H1 (cell line): ENCODE measurements at regions not wholly inside any gene's neighbourhood (a gene's known extent, or its start where the extent isn't known, plus 50 kb on each side); places are given as distances from the start of the nearest gene placed in this dataset.

Experiments used
- CTCF ChIA-PET: fragments of 300-600 bp; sonication (Branson Sonifier 250); formaldehyde crosslinking; loops from one replicate; lab custom pipeline; 2021; ENCODE audit not compliant: partially characterized antibody; lab: Charles Lee
- POLR2A ChIA-PET: fragments of 300-600 bp; sonication (Branson Sonifier 250); formaldehyde crosslinking; loops from one replicate; lab custom pipeline; 2021; ENCODE audit warnings: inconsistent platforms; ENCODE audit not compliant: partially characterized antibody; lab: Charles Lee
- DNase-seq, 2 experiments: peaks; one replicate each; pipeline versions ENCODE4 v3.0.0 to v3.0.0-alpha.2; 2010 to 2022; ENCODE audit warnings: low spot score in 2 of 2, low read depth in 1 of 2, mixed read lengths in 1 of 2
- FAIRE-seq: peaks from 2 replicates; lab custom pipeline; 2011; peaks lifted over from hg19 to GRCh38; lab: Jason Lieb, UNC
- H2AFZ ChIP-seq: 2 replicates; pipeline ENCODE4 v1.8.1; 2012; ENCODE audit warnings: low read length, inconsistent platforms
- H2AK5ac ChIP-seq: 2 replicates; pipeline ENCODE4 v1.6.1; 2013; ENCODE audit warnings: low read depth, low read length
- H2BK120ac ChIP-seq: replicated peaks from 2 replicates; pipeline ENCODE3; 2013; ENCODE audit warnings: low read depth, low read length, inconsistent platforms
- H2BK12ac ChIP-seq: 2 replicates; pipeline ENCODE4 v1.6.1; 2013; ENCODE audit warnings: low read depth, low read length
- H2BK15ac ChIP-seq: 2 replicates; pipeline ENCODE4 v1.6.1; 2013; ENCODE audit warnings: low read length
- H2BK20ac ChIP-seq: 2 replicates; pipeline ENCODE4 v1.6.1; 2013; ENCODE audit warnings: low read length
- H2BK5ac ChIP-seq: 2 replicates; pipeline ENCODE4 v1.6.1; 2013; ENCODE audit warnings: low read depth, low read length
- H3K14ac ChIP-seq: 2 replicates; pipeline ENCODE4 v1.6.1; 2013; ENCODE audit warnings: inconsistent platforms; ENCODE audit not compliant: insufficient read length
- H3K18ac ChIP-seq: 2 replicates; pipeline ENCODE4 v1.6.1; 2013; ENCODE audit warnings: low read length; ENCODE audit errors: extremely low read depth
- H3K23ac ChIP-seq: 2 replicates; pipeline ENCODE4 v1.6.1; 2013; ENCODE audit warnings: inconsistent platforms; ENCODE audit not compliant: insufficient read length
- H3K23me2 ChIP-seq: 2 replicates; pipeline ENCODE4 v1.6.1; 2013; ENCODE audit warnings: low read depth, low read length
- H3K27ac ChIP-seq: 2 replicates; pipeline ENCODE4 v1.6.1; 2011; ENCODE audit warnings: low read depth, low read length, inconsistent platforms
- H3K27me3 ChIP-seq, 4 experiments: replicated peaks in 1 of 4; 1 replicate in 1 of 4; 2 replicates in 3 of 4; pipeline versions ENCODE4 v1.6.1 to v1.8.1; 2011 to 2013; ENCODE audit warnings: low read length in 3 of 4, mild to moderate bottlenecking in 3 of 4, inconsistent platforms in 2 of 4, mixed read lengths in 2 of 4, moderate library complexity in 1 of 4; ENCODE audit not compliant: control insufficient read depth in 3 of 4, insufficient read depth in 3 of 4; ENCODE audit errors: extremely low read depth in 1 of 4
- H3K36me3 ChIP-seq, 4 experiments: 2 replicates each; pipeline versions ENCODE4 v1.6.1 to v1.8.1; 2011 to 2013; ENCODE audit warnings: mild to moderate bottlenecking in 4 of 4, low read length in 3 of 4, moderate library complexity in 2 of 4, control low read depth in 1 of 4, inconsistent platforms in 1 of 4; ENCODE audit not compliant: insufficient read depth in 4 of 4, control insufficient read depth in 2 of 4
- H3K4ac ChIP-seq: replicated peaks from 2 replicates; pipeline ENCODE3; 2013; ENCODE audit warnings: low read length, low read depth, mixed read lengths, inconsistent platforms; ENCODE audit not compliant: insufficient read length
- H3K4me1 ChIP-seq, 4 experiments: replicated peaks in 1 of 4; 1 replicate in 1 of 4; 2 replicates in 3 of 4; pipeline versions ENCODE4 v1.6.1 to v1.8.1; 2011 to 2013; ENCODE audit warnings: low read length in 3 of 4, inconsistent platforms in 2 of 4, mixed read lengths in 1 of 4; ENCODE audit not compliant: insufficient read depth in 4 of 4, control insufficient read depth in 3 of 4
- H3K4me2 ChIP-seq, 2 experiments: 2 replicates each; pipeline versions ENCODE4 v1.6.1 to v1.8.1; 2011 to 2013; ENCODE audit warnings: low read depth in 2 of 2, low read length in 2 of 2, control low read depth in 1 of 2, inconsistent platforms in 1 of 2, mild to moderate bottlenecking in 1 of 2; ENCODE audit not compliant: insufficient read depth in 1 of 2
- H3K4me3 ChIP-seq, 4 experiments: fragments of 200-600, 300-600 bp in 1 of 4; sonication (generic), shearing (Covaris generic), sonication (Bioruptor Twin) in 1 of 4; 2 replicates each; pipeline versions ENCODE4 v1.5.1 to v1.8.1; 2011 to 2016; ENCODE audit warnings: low read length in 4 of 4, low read depth in 3 of 4, control low read depth in 2 of 4, inconsistent platforms in 2 of 4, mild to moderate bottlenecking in 2 of 4, mixed read lengths in 1 of 4, moderate library complexity in 1 of 4; ENCODE audit not compliant: insufficient read depth in 2 of 4; ENCODE audit errors: extremely low read depth in 1 of 4
- H3K56ac ChIP-seq: replicated peaks from 2 replicates; pipeline ENCODE3; 2013; ENCODE audit warnings: low read depth, mild to moderate bottlenecking, mixed read lengths, low read length, inconsistent platforms; ENCODE audit not compliant: insufficient read length
- H3K79me1 ChIP-seq: 2 replicates; pipeline ENCODE4 v1.6.1; 2013; ENCODE audit warnings: low read depth, low read length, control low read depth
- H3K79me2 ChIP-seq, 2 experiments: 2 replicates each; pipeline versions ENCODE4 v1.6.1 to v1.8.1; 2012 to 2013; ENCODE audit warnings: low read length in 2 of 2, mild to moderate bottlenecking in 2 of 2, inconsistent platforms in 1 of 2; ENCODE audit not compliant: insufficient read depth in 2 of 2, control insufficient read depth in 1 of 2
- H3K9ac ChIP-seq, 4 experiments: replicated peaks in 1 of 4; 1 replicate in 1 of 4; 2 replicates in 3 of 4; pipeline versions ENCODE4 v1.6.1 to v1.8.1; 2011 to 2013; ENCODE audit warnings: low read depth in 3 of 4, low read length in 3 of 4, control low read depth in 2 of 4, mild to moderate bottlenecking in 2 of 4, moderate library complexity in 2 of 4, inconsistent platforms in 1 of 4; ENCODE audit errors: extremely low read depth in 1 of 4
- H3K9me3 ChIP-seq, 2 experiments: 2 replicates each; pipeline versions ENCODE4 v1.6.1 to v1.8.1; 2012 to 2013; ENCODE audit warnings: mild to moderate bottlenecking in 2 of 2, moderate library complexity in 2 of 2, control low read depth in 1 of 2, inconsistent platforms in 1 of 2, low read depth in 1 of 2, low read length in 1 of 2, mixed read lengths in 1 of 2; ENCODE audit not compliant: insufficient read depth in 2 of 2
- H4K20me1 ChIP-seq, 2 experiments: replicated peaks in 1 of 2; 2 replicates each; pipeline versions ENCODE3 to v1.8.1; 2011 to 2013; ENCODE audit warnings: inconsistent platforms in 2 of 2, low read length in 2 of 2, mild to moderate bottlenecking in 1 of 2; ENCODE audit not compliant: insufficient read depth in 2 of 2, control insufficient read depth in 1 of 2
- H4K5ac ChIP-seq: 2 replicates; pipeline ENCODE4 v1.6.1; 2013; ENCODE audit warnings: low read length, low read depth, mixed read lengths, inconsistent platforms; ENCODE audit not compliant: insufficient read length
- H4K8ac ChIP-seq: 2 replicates; pipeline ENCODE4 v1.8.0; 2013; ENCODE audit warnings: mild to moderate bottlenecking, moderate library complexity, low read length, inconsistent platforms; ENCODE audit not compliant: insufficient read depth; ENCODE audit errors: extremely low read depth
- H4K91ac ChIP-seq: replicated peaks from 2 replicates; pipeline ENCODE3; 2013; ENCODE audit warnings: low read length, mixed read lengths, inconsistent platforms; ENCODE audit not compliant: insufficient read length
- CTCF ChIP-seq, 3 experiments: IDR thresholded peaks; 1 replicate in 2 of 3; 2 replicates in 1 of 3; pipeline versions ENCODE4 v1.5.1 to v1.6.1; 2011; ENCODE audit warnings: low read length in 3 of 3, mild to moderate bottlenecking in 3 of 3, inconsistent platforms in 2 of 3, low read depth in 1 of 3, moderate library complexity in 1 of 3; ENCODE audit not compliant: insufficient read depth in 1 of 3; ENCODE audit errors: control extremely low read depth in 1 of 3
- E2F6 ChIP-seq: IDR thresholded peaks from 2 replicates; pipeline ENCODE4 v1.6.1; 2012; ENCODE audit warnings: inconsistent platforms
- HDAC2 ChIP-seq, 2 experiments: fragments of 300-600 bp in 1 of 2; sonication (generic) in 1 of 2; IDR thresholded peaks; 2 replicates each; pipeline ENCODE4 v1.6.1; 2011 to 2012; ENCODE audit warnings: low read depth in 2 of 2, low read length in 2 of 2, mild to moderate bottlenecking in 2 of 2, moderate library complexity in 2 of 2, borderline replicate concordance in 1 of 2, inconsistent platforms in 1 of 2
- KDM1A ChIP-seq: fragments of 200-600, 300-600 bp; sonication (generic); IDR thresholded peaks from 2 replicates; pipeline ENCODE4 v1.7.1; 2016; ENCODE audit warnings: mild to moderate bottlenecking, low read length, borderline replicate concordance
- MAX ChIP-seq: IDR thresholded peaks from 2 replicates; pipeline ENCODE4 v1.6.1; 2012; ENCODE audit warnings: inconsistent platforms
- POLR2AphosphoS5 ChIP-seq: IDR thresholded peaks from 2 replicates; pipeline ENCODE4 v1.6.1; 2011; ENCODE audit warnings: low read depth, low read length
- RNF2 ChIP-seq: fragments of 200-900, 300-1000 bp; sonication (generic); IDR thresholded peaks from 2 replicates; pipeline ENCODE4 v1.7.1; 2016; ENCODE audit warnings: borderline replicate concordance, low read depth, mild to moderate bottlenecking, antibody characterized with exemption, low read length; ENCODE audit not compliant: poor library complexity, severe bottlenecking; ENCODE audit errors: missing control alignments
- SIN3A ChIP-seq, 2 experiments: IDR thresholded peaks in 1 of 2; conservative IDR thresholded peaks in 1 of 2; 2 replicates each; pipeline ENCODE4 v1.6.1; 2011 to 2012; ENCODE audit warnings: low read length in 2 of 2, improper control_type of control experiment in 1 of 2, low read depth in 1 of 2, mild to moderate bottlenecking in 1 of 2
- YY1 ChIP-seq: IDR thresholded peaks from 2 replicates; pipeline ENCODE4 v1.6.1; 2011; ENCODE audit warnings: low read depth, mild to moderate bottlenecking, low read length
- WGBS, 2 experiments: shearing (Covaris generic) in 1 of 2; methylation state at CpG; one replicate each; pipeline versions ENCODE4 v1.1.6 to v1.1.7; 2013 to 2015; ENCODE audit warnings: low lambda C conversion rate in 2 of 2, mixed read lengths in 2 of 2, inconsistent platforms in 1 of 2, low coverage in 1 of 2, missing lambda C conversion rate in 1 of 2; ENCODE audit not compliant: insufficient replicate concordance in 2 of 2, insufficient coverage in 1 of 2, insufficient read length in 1 of 2; ENCODE audit errors: extremely low coverage in 1 of 2, missing lambda C conversion rate in 1 of 2; 5-methylcytosine and 5-hydroxymethylcytosine counted together

- Histone ChIP-seq H3K27me3 (no peaks in the 10 kb centered on the region), H3K56ac (no peak overlapping the region), H2BK15ac (no peak overlapping the region), H3K9ac (no peak overlapping the region), H2BK12ac (no peak overlapping the region), H2BK120ac (no peak overlapping the region), H3K4me1 (peaks cover 0 to 12% (median 6%) of the 10 kb centered on the region in 4 experiments; a peak in 4 of 7 replicates), H2AK5ac (no peak overlapping the region), H3K9me3 (peaks cover 20 to 23% of the 10 kb centered on the region in 2 experiments), H3K4me2 (no peak overlapping the region), H3K27ac (no peak overlapping the region), H3K79me2 (peaks cover 0 to 22% of the 10 kb centered on the region in 2 experiments; a peak in 2 of 4 replicates), H2BK20ac (no peak overlapping the region), H3K4ac (no peak overlapping the region), H4K8ac (no peak overlapping the region), H3K79me1 (peaks cover 3% of the 10 kb centered on the region; the same call in 1 of the 2 replicates), H3K36me3 (peaks cover 0 to 20% (median 6%) of the 10 kb centered on the region in 4 experiments; a peak in 3 of 8 replicates), H4K5ac (no peak overlapping the region), H3K4me3 (no peak overlapping the region), H4K20me1 (no peaks in the 10 kb centered on the region), H3K23ac (no peak overlapping the region), H3K14ac (no peak overlapping the region), H3K23me2 (no peaks in the 10 kb centered on the region), H2AFZ (no peak overlapping the region), H4K91ac (no peak overlapping the region), H3K18ac (no peak overlapping the region), H2BK5ac (no peak overlapping the region)
- DNase-seq (no peak), FAIRE-seq (no peak)
- 97% methylated on average over 7 of the region's 7 CpGs; no CpG with 5 or more reads in 1 of the 2 experiments for WGBS, 2 experiments
- CTCF ChIA-PET: no interaction called here
- POLR2A ChIA-PET: interaction anchor here (2.1 kb wide), 1 partner anchor 10 kb away, joined by 11 read pairs; no protein-coding TSS in a partner anchor
- TF ChIP-seq RNF2 (no peak), YY1 (no peak), E2F6 (no peak), POLR2AphosphoS5 (no peak), CTCF (IDR thresholded peaks at IDR 0.05; ENCODE audit: control extremely low read depth in 1 of 3, insufficient read depth in 1 of 3, low read depth in 1 of 3, low read length in 3 of 3) (no peak), HDAC2 (IDR thresholded peaks at IDR 0.05; ENCODE audit: borderline replicate concordance in 1 of 2, low read depth in 2 of 2, low read length in 2 of 2) (no peak), KDM1A (no peak), MAX (no peak), SIN3A (conservative IDR thresholded peaks at IDR 0.05 in 1 of 2, IDR thresholded peaks at IDR 0.05 in 1 of 2; ENCODE audit: low read depth in 1 of 2, low read length in 2 of 2) (no peak)
Measured at GRCh38 chr9:74073897-74074296, 423.2 kb upstream of the RORB start.
